K562 (cell line): ENCODE measurements at regions not wholly inside any gene's neighbourhood (a gene's known extent, or its start where the extent isn't known, plus 50 kb on each side); places are given as distances from the start of the nearest gene placed in this dataset.

ENCODE experiments used
- ATAC-seq: fragments of 200-7000 bp; cut with Tn5 transposase; 3 replicates; pipeline ENCODE4 v1.9.1; 2020; ENCODE audit warnings: moderate library complexity
- BruUV-seq: library from RNA; stranded (reverse); fragments of 400-500 nt; replicated peaks from 2 replicates; lab custom pipeline; 2021; lab: Mats Ljungman, UMichigan
- CTCF ChIA-PET: fragments of 300-600 bp; formaldehyde crosslinking; extraction: SDS; loops from one replicate; lab custom pipeline; 2021; ENCODE audit warnings: low intra/inter-chr PET ratio; lab: Yijun Ruan, JAX
- POLR2A ChIA-PET: fragments of 300-600, 350-650 bp; sonication (Branson Sonifier 250); formaldehyde crosslinking; extraction: SDS; loops from one replicate; lab custom pipeline; 2021; ENCODE audit warnings: antibody characterized with exemption, inconsistent platforms; lab: Yijun Ruan, JAX
- DNase-seq, 4 experiments: peaks; one replicate each; pipeline versions ENCODE4 v3.0.0 to v3.0.0-alpha.2; 2011 to 2018; ENCODE audit warnings: low spot score in 3 of 4, mixed read lengths in 3 of 4; ENCODE audit errors: extremely low read depth in 1 of 4
- FAIRE-seq: peaks from 2 replicates; lab custom pipeline; 2011; peaks lifted over from hg19 to GRCh38; lab: Jason Lieb, UNC
- H2AFZ ChIP-seq: 2 replicates; pipeline ENCODE4 v1.6.0; 2011; ENCODE audit warnings: low read depth, low read length, control low read depth, inconsistent platforms
- H3K27ac ChIP-seq: fragments of 200-600 bp; 3 replicates; pipeline ENCODE4 v1.8.0; 2011; ENCODE audit warnings: low read depth, mild to moderate bottlenecking, control low read depth, inconsistent platforms, low read length, moderate library complexity, mixed read lengths; ENCODE audit errors: extremely low read depth
- H3K27me3 ChIP-seq, 2 experiments: fragments of 300-600 bp in 1 of 2; 2 replicates in 1 of 2; 3 replicates in 1 of 2; pipeline versions ENCODE4 v1.6.0 to v1.8.0; 2011; ENCODE audit warnings: inconsistent platforms in 2 of 2, low read length in 2 of 2, mild to moderate bottlenecking in 1 of 2, mixed read lengths in 1 of 2, moderate library complexity in 1 of 2; ENCODE audit not compliant: control insufficient read depth in 2 of 2, insufficient read depth in 2 of 2
- H3K36me3 ChIP-seq: fragments of 300-600 bp; 3 replicates; pipeline ENCODE4 v1.8.0; 2011; ENCODE audit warnings: mild to moderate bottlenecking, low read length, inconsistent platforms; ENCODE audit not compliant: control insufficient read depth, insufficient read depth
- H3K4me1 ChIP-seq, 2 experiments: fragments of 200-600 bp in 1 of 2; replicated peaks in 1 of 2; 2 replicates in 1 of 2; 3 replicates in 1 of 2; pipeline versions ENCODE4 v1.5.1 to v1.8.0; 2011; ENCODE audit warnings: inconsistent platforms in 2 of 2, low read length in 2 of 2, mild to moderate bottlenecking in 1 of 2, mixed read lengths in 1 of 2, moderate library complexity in 1 of 2; ENCODE audit not compliant: control insufficient read depth in 2 of 2, insufficient read depth in 2 of 2
- H3K4me2 ChIP-seq: 2 replicates; pipeline ENCODE4 v1.6.1; 2011; ENCODE audit warnings: low read length, control low read depth, inconsistent platforms, mixed read lengths; ENCODE audit not compliant: insufficient read depth
- H3K4me3 ChIP-seq: fragments of 200-600 bp; sonication (generic), shearing (Covaris generic); 2 replicates; pipeline ENCODE4 v1.5.1; 2016; ENCODE audit warnings: control low read depth, inconsistent platforms
- H3K79me2 ChIP-seq: fragments of 200-600 bp; 3 replicates; pipeline ENCODE4 v1.8.0; 2011; ENCODE audit warnings: low read length, inconsistent platforms; ENCODE audit not compliant: control insufficient read depth, insufficient read depth
- H3K9ac ChIP-seq, 2 experiments: 2 replicates each; pipeline versions ENCODE4 v1.6.0 to v1.6.1; 2011; ENCODE audit warnings: low read depth in 2 of 2, low read length in 2 of 2, control low read depth in 1 of 2, inconsistent platforms in 1 of 2, mild to moderate bottlenecking in 1 of 2, mixed read lengths in 1 of 2; ENCODE audit not compliant: insufficient read depth in 1 of 2
- H3K9me1 ChIP-seq: one replicate; pipeline ENCODE4 v1.6.0; 2011; ENCODE audit warnings: inconsistent platforms, mild to moderate bottlenecking, low read length, moderate library complexity; ENCODE audit not compliant: control insufficient read depth, insufficient read depth
- H3K9me3 ChIP-seq: replicated peaks from 2 replicates; pipeline ENCODE4 v1.5.1; 2011; ENCODE audit warnings: low read depth, low read length, inconsistent platforms; ENCODE audit not compliant: control insufficient read depth, insufficient read depth
- H4K20me1 ChIP-seq: replicated peaks from 2 replicates; pipeline ENCODE4 v1.6.1; 2011; ENCODE audit warnings: low read length, inconsistent platforms, mixed read lengths; ENCODE audit not compliant: control insufficient read depth, insufficient read depth
- DPF2 ChIP-seq: fragments of 450-650 bp; IDR thresholded peaks from 2 replicates; pipeline ENCODE4 v1.6.1; 2016
- FOXJ2 ChIP-seq: fragments of 200-800 bp; sonication (Bioruptor generic); IDR thresholded peaks from 2 replicates; pipeline ENCODE4 v1.6.1; 2016; ENCODE audit warnings: missing genetic modification characterization, missing compliant biosample characterization
- GMEB1 ChIP-seq: fragments of 250-450 bp; sonication (Bioruptor Pico); IDR thresholded peaks from 2 replicates; pipeline ENCODE4 v1.4.0; 2020; ENCODE audit warnings: mild to moderate bottlenecking
- HOXB6 ChIP-seq: fragments of 250-450 bp; sonication (Bioruptor Pico); IDR thresholded peaks from 2 replicates; pipeline ENCODE4 v1.5.1; 2022; ENCODE audit warnings: mild to moderate bottlenecking, borderline replicate concordance
- ZNF717 ChIP-seq: fragments of 250-450 bp; sonication (Bioruptor Pico); IDR thresholded peaks from 2 replicates; pipeline ENCODE4 v1.5.0; 2021
- WGBS: fragments of 100-300 bp; shearing (Covaris generic); methylation state at CpG from one replicate; pipeline ENCODE4 v1.1.6; 2016; ENCODE audit warnings: low coverage, mixed read lengths; ENCODE audit not compliant: insufficient coverage; ENCODE audit errors: missing lambda C conversion rate; 5-methylcytosine and 5-hydroxymethylcytosine counted together
- in situ Hi-C: fragments of 300-500 bp; cut with MboI; formaldehyde crosslinking; loops from 4 replicates; pipeline ENCODE4 v1.15.0; 2018; ENCODE audit warnings: inconsistent platforms, mixed read lengths
- intact Hi-C: fragments of 100-400 bp; cut with micrococcal nuclease; formaldehyde crosslinking; loops from 2 replicates; pipeline ENCODE4 v1.14.2; 2022

- H3K36me3 ChIP-seq, result no peaks in the 10 kb centered on the region
- DNase-seq (no peak), FAIRE-seq (no peak), ATAC-seq (no peak)
- no peak overlapping the region for H2AFZ ChIP-seq
- H3K9me3 ChIP-seq, result no peaks in the 10 kb centered on the region
- WGBS, result 0% methylated on average over 2 of the region's 2 CpGs
- H3K9me1 ChIP-seq, result peaks cover 3% of the 10 kb centered on the region
- ChIA-PET CTCF (no interaction called here), POLR2A (interaction anchor here (0.6 kb wide), 1 partner anchor 11 kb away, joined by 3 read pairs; no protein-coding TSS in a partner anchor)
- H3K4me1 ChIP-seq, result peaks cover 0 to 3% of the 10 kb centered on the region in 2 experiments; a peak in 2 of 5 replicates
- H3K27ac ChIP-seq, result no peak overlapping the region
- TF ChIP-seq ZNF717 (CRISPR knock-in tag) (no peak), DPF2 (no peak), HOXB6 (no peak)
- H3K4me2 ChIP-seq, result no peak overlapping the region
- no peaks in the 10 kb centered on the region for H3K79me2 ChIP-seq
- 0 out of 2 replicates have a peak, but pooled peaks cover 5% of the 10 kb centered on the region for H4K20me1 ChIP-seq
- no TSS peak for BruUV-seq
- intact Hi-C loops (no loop called here), in situ Hi-C loops (no loop called here)
- peaks cover 28 to 45% of the 10 kb centered on the region in 2 experiments for H3K27me3 ChIP-seq
- no peak overlapping the region for H3K4me3 ChIP-seq
- H3K9ac ChIP-seq, result no peak overlapping the region
These were observed 147.1 kb downstream of the C5orf15 start for GRCh38 chr5:133821311-133821741.

GRCh38 chr5:133820507-133820906 is 147.9 kb downstream of the C5orf15 start:
- BruUV-seq, result no TSS peak
- Histone ChIP-seq H3K4me3 (no peak overlapping the region), H2AFZ (no peak overlapping the region), H3K36me3 (no peaks in the 10 kb centered on the region), H3K4me2 (no peak overlapping the region), H3K27me3 (peaks cover 31 to 43% of the 10 kb centered on the region in 2 experiments), H4K20me1 (0 out of 2 replicates have a peak, but pooled peaks cover 5% of the 10 kb centered on the region), H3K79me2 (no peaks in the 10 kb centered on the region), H3K27ac (no peak overlapping the region), H3K9ac (no peak overlapping the region), H3K9me1 (peaks cover 3% of the 10 kb centered on the region), H3K4me1 (peaks cover 0 to 1% of the 10 kb centered on the region in 2 experiments; a peak in 2 of 5 replicates), H3K9me3 (no peaks in the 10 kb centered on the region)
- ChIA-PET CTCF (no interaction called here), POLR2A (interaction anchor here (0.5 to 0.6 kb wide), 2 partner anchors 72 to 165 kb away, joined by 3 read pairs; no protein-coding TSS in a partner anchor)
- intact Hi-C loops, result no loop called here
- ATAC-seq, result no peak
- in situ Hi-C loops, result no loop called here
- FAIRE-seq, result no peak
- WGBS, result 0% methylated on average over 3 of the region's 3 CpGs
- no peak for DNase-seq
- TF ChIP-seq GMEB1 (CRISPR knock-in tag) (no peak), FOXJ2 (tag) (no peak)
- TF ChIP-seq, all 486 proteins: peak for 0
